ENCODE measurements at regions not wholly inside any gene's neighbourhood (a gene's known extent, or its start where the extent isn't known, plus 50 kb on each side); places are given as distances from the start of the nearest gene placed in this dataset.

DNA sequence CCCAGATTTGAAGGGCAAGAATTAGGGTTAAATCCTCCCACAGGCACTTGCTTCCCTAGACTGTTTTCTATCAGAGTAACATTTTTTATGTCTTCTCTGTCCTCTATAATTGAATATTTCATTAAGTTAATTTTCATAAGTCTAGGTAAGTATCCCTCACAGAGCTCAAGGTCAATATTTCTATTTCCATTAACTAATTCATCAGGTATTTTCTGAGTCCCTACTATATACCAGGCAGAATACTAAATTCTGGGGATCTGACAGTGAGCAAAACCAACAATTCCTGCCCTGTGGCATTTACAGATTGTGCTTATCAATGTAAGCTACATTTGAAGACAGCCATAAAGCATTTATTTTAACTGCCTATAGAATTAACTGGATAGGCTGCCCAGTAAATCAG lies 86.4 kb upstream of the RBBP8 start:
- TF ChIP-seq, protein P1, sequence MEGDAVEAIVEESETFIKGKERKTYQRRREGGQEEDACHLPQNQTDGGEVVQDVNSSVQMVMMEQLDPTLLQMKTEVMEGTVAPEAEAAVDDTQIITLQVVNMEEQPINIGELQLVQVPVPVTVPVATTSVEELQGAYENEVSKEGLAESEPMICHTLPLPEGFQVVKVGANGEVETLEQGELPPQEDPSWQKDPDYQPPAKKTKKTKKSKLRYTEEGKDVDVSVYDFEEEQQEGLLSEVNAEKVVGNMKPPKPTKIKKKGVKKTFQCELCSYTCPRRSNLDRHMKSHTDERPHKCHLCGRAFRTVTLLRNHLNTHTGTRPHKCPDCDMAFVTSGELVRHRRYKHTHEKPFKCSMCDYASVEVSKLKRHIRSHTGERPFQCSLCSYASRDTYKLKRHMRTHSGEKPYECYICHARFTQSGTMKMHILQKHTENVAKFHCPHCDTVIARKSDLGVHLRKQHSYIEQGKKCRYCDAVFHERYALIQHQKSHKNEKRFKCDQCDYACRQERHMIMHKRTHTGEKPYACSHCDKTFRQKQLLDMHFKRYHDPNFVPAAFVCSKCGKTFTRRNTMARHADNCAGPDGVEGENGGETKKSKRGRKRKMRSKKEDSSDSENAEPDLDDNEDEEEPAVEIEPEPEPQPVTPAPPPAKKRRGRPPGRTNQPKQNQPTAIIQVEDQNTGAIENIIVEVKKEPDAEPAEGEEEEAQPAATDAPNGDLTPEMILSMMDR (IDR thresholded peaks at IDR 0.05): no peak
- TF ChIP-seq EZH2phosphoT487 (IDR thresholded peaks at IDR 0.05): no peak
- no peak for TF ChIP-seq EZH2 (IDR thresholded peaks at IDR 0.05)
